Cardiac fibroblast (primary cell): ENCODE measurements at regions not wholly inside any gene's neighbourhood (a gene's known extent, or its start where the extent isn't known, plus 50 kb on each side); places are given as distances from the start of the nearest gene placed in this dataset.

Source experiments
- DNase-seq, 2 donors: peaks; one replicate each; pipeline versions ENCODE4 v3.0.0 to v3.0.0-alpha.2; 2010; ENCODE audit warnings: low read depth in 2 of 2
- H3K4me3 ChIP-seq, 2 donors: replicated peaks in 1 of 2; 1 replicate in 1 of 2; 2 replicates in 1 of 2; pipeline ENCODE4 v1.5.1; 2011; ENCODE audit warnings: low read depth in 2 of 2, low read length in 2 of 2, mild to moderate bottlenecking in 2 of 2, moderate library complexity in 1 of 2
- CTCF ChIP-seq: IDR thresholded peaks from one replicate; pipeline ENCODE4 v1.5.1; 2011; ENCODE audit warnings: low read depth, mild to moderate bottlenecking, low read length, inconsistent platforms

GRCh38 chr10:58980826-58981415, 195.5 kb upstream of the PHYHIPL start:
- TF ChIP-seq CTCF = no peak
- DNase-seq = no peak
- H3K4me3 ChIP-seq = no peak overlapping the region

- no peak for TF ChIP-seq CTCF
- H3K4me3 ChIP-seq = no peak overlapping the region
- DNase-seq = no peak
Measured at GRCh38 chr10:58981846-58982245, 194.6 kb upstream of the PHYHIPL start.

DNA sequence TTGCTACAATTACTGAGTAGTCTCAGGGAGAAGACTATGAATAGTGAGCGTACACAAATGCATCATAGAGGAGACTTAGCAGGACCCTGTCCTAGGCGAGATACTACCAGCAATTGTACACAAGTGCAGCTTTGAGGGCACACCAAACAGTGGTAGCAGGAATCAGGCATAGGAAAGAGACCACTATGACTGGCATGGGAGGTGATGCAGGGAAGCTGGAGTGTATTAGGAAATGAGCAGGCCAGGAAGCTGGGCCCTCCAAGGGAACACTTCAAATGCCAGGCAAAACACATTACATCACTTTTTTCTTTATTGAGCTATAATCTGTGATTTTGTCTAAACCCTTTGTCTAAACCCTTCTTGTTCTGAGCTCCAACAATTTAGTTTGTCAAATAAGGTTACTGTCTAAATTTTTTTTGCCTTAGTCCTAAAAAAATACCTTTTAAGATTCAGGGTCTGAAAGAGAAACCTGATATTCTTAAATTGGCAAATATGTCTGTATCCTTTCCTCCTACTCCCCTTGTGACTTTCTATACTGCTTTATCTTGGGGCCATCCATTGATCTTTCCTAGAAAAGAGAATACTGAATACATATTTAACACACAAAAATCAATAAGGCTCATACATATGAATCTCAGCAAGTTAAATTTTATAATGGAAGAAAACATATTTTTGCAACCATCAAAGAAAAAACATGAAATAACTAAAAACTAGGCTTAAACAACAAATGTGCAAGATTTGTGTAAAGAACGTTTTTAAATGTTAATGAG, 193.8 kb upstream of the PHYHIPL start:
- no peak for TF ChIP-seq CTCF
- no peak overlapping the region for H3K4me3 ChIP-seq
- DNase-seq = peak in 1 of 2 donors; percentile 8

DNA sequence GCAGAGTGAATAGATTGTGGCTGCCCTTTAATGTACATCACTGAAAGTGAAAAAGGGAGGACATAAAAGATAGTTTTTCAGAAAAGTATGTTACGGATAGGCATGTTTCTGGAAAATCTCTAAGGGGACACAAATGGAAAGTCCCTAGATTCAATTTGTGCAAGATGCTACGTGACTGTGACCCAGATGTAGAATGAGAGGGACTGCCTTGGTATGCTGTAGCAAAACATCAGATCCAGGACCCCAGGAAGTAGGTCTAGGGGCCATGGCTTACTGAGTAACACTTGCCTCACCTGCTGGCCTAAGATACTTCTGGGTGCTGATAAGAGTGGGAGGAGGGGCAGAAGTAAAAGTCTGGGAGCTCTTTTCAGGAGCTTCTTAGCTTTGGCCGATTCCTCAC, 191.2 kb upstream of the PHYHIPL start:
- no peak for DNase-seq
- H3K4me3 ChIP-seq = no peak overlapping the region
- TF ChIP-seq CTCF = no peak

DNA sequence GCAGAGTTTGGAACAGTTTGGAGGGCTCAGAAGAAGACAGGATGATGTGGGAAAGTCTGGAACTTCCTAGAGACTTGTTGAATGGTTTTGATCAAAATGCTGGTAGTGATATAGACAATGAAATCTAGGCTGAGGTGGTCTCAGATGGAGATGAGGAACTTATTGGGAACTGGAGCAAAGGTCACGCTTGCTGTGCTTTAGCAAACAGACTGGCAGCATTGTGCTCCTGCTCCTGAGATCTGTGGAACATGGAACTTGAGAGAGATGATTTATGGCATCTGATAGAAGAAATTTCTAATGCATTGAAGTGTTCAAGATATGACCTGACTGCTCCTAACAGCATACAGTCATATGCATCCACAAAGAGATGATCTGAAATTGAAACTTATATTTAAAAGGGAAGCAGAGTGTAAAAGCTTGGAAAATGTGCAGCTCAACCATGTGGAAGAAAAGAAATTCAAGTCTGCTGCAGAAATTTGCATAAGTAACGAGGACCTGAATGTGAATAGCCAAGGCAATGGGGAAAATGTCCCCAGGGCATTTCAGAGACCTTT, 186.9 kb upstream of the PHYHIPL start:
- DNase-seq = no peak
- no peak for TF ChIP-seq CTCF
- H3K4me3 ChIP-seq = no peak overlapping the region

GRCh38 chr10:58990693-58991092, 185.8 kb upstream of the PHYHIPL start:
- no peak for DNase-seq
- no peak for TF ChIP-seq CTCF

More at GRCh38 chr10:58990693-58991092, 185.8 kb upstream of the PHYHIPL start:
- H3K4me3 ChIP-seq = no peak overlapping the region
